ENCODE measurements at regions not wholly inside any gene's neighbourhood (a gene's known extent, or its start where the extent isn't known, plus 50 kb on each side); places are given as distances from the start of the nearest gene placed in this dataset.
"Not testable (repeated sequence)": the region's sequence is repeated elsewhere in the genome, so short reads cannot be mapped to it uniquely, and the experiment has no call there.

- Mint-ChIP-seq H3K4me1 (no peaks in the 10 kb centered on the region), H3K4me3 (no peak overlapping the region), H3K36me3 (no peaks in the 10 kb centered on the region), H3K27ac (no peak overlapping the region), H3K27me3 (peaks cover 16 to 23% (median 21%) of the 10 kb centered on the region in 3 donors), H3K9me3 (peaks cover 0 to 2% (median 0%) of the 10 kb centered on the region in 7 donors)
- no peak for ATAC-seq (ENCODE audit: low read depth in 2 of 2)
- no peak for DNase-seq
Measured at GRCh38 chr2:109669731-109670130, 55.6 kb downstream of the SOWAHC start.

- DNase-seq: no peak
- no peaks in the 10 kb centered on the region for H3K4me1 Mint-ChIP-seq
- no peaks in the 10 kb centered on the region for H3K36me3 Mint-ChIP-seq
- no peak for ATAC-seq (ENCODE audit: low read depth in 2 of 2)
- peak overlapping the region in 1 of 6 donors; percentile 8 for H3K27ac Mint-ChIP-seq
- peaks cover 16 to 23% (median 21%) of the 10 kb centered on the region in 3 donors for H3K27me3 Mint-ChIP-seq
- H3K4me3 Mint-ChIP-seq: peak overlapping the region in 1 of 8 donors; percentile 48
- H3K9me3 Mint-ChIP-seq: peaks cover 0 to 2% (median 0%) of the 10 kb centered on the region in 7 donors
Measured at GRCh38 chr2:109670556-109671411, 56.6 kb downstream of the SOWAHC start.

- Mint-ChIP-seq H3K9me3 (peaks cover 0 to 2% (median 0%) of the 10 kb centered on the region in 7 donors), H3K36me3 (no peaks in the 10 kb centered on the region), H3K4me3 (no peak overlapping the region), H3K4me1 (no peaks in the 10 kb centered on the region), H3K27me3 (peaks cover 15 to 24% (median 24%) of the 10 kb centered on the region in 3 donors), H3K27ac (no peak overlapping the region)
- ATAC-seq (ENCODE audit: low read depth in 2 of 2): no peak
- no peak for DNase-seq
Measured at GRCh38 chr2:109674894-109675534, 60.9 kb downstream of the SOWAHC start.

- Mint-ChIP-seq H3K4me1 (no peaks in the 10 kb centered on the region), H3K4me3 (no peak overlapping the region), H3K9me3 (peaks cover 0 to 2% (median 0%) of the 10 kb centered on the region in 7 donors), H3K27ac (no peak overlapping the region), H3K36me3 (no peaks in the 10 kb centered on the region), H3K27me3 (peaks cover 15 to 24% (median 24%) of the 10 kb centered on the region in 3 donors)
- DNase-seq (no peak), ATAC-seq (ENCODE audit: low read depth in 2 of 2) (no peak)
Measured at GRCh38 chr2:109675666-109676345, 61.6 kb downstream of the SOWAHC start.

- Mint-ChIP-seq H3K27me3 (peaks cover 15 to 25% (median 19%) of the 10 kb centered on the region in 3 donors), H3K36me3 (no peaks in the 10 kb centered on the region), H3K27ac (no peak overlapping the region), H3K4me1 (no peaks in the 10 kb centered on the region), H3K9me3 (peaks cover 0 to 2% (median 0%) of the 10 kb centered on the region in 7 donors), H3K4me3 (no peak overlapping the region)
- ATAC-seq (ENCODE audit: low read depth in 2 of 2) (no peak), DNase-seq (no peak)
Measured at GRCh38 chr2:109676346-109676902, 62.3 kb downstream of the SOWAHC start.

GRCh38 chr2:109677121-109677731, 63.1 kb downstream of the SOWAHC start:
- H3K9me3 Mint-ChIP-seq; ATAC-seq (ENCODE audit: low read depth in 2 of 2); H3K4me3 Mint-ChIP-seq; H3K36me3 Mint-ChIP-seq; DNase-seq; H3K4me1 Mint-ChIP-seq: not testable (repeated sequence)
- Mint-ChIP-seq H3K27me3 (peaks cover 15 to 29% (median 17%) of the 10 kb centered on the region in 3 donors), H3K27ac (peak overlapping the region in 1 of 6 donors; percentile 35)

GRCh38 chr2:109677835-109678580, 63.8 kb downstream of the SOWAHC start:
- no peak overlapping the region for H3K4me3 Mint-ChIP-seq
- H3K36me3 Mint-ChIP-seq: no peaks in the 10 kb centered on the region
- H3K27ac Mint-ChIP-seq: no peak overlapping the region
- ATAC-seq (ENCODE audit: low read depth in 2 of 2) (no peak), DNase-seq (no peak)
- peaks cover 12 to 29% (median 15%) of the 10 kb centered on the region in 3 donors for H3K27me3 Mint-ChIP-seq
- peaks cover 0 to 3% (median 0%) of the 10 kb centered on the region in 7 donors for H3K9me3 Mint-ChIP-seq
- H3K4me1 Mint-ChIP-seq: no peaks in the 10 kb centered on the region

- H3K36me3 Mint-ChIP-seq; H3K4me3 Mint-ChIP-seq; H3K9me3 Mint-ChIP-seq; H3K27ac Mint-ChIP-seq; DNase-seq; H3K4me1 Mint-ChIP-seq; ATAC-seq (ENCODE audit: low read depth in 2 of 2): not testable (repeated sequence)
- H3K27me3 Mint-ChIP-seq: peaks cover 8 to 29% (median 8%) of the 10 kb centered on the region in 3 donors
Measured at GRCh38 chr2:109678724-109679201, 64.6 kb downstream of the SOWAHC start.

- no peak for DNase-seq
- H3K27me3 Mint-ChIP-seq: peaks cover 8 to 29% (median 8%) of the 10 kb centered on the region in 3 donors
- H3K4me3 Mint-ChIP-seq: no peak overlapping the region
- H3K27ac Mint-ChIP-seq: no peak overlapping the region
- ATAC-seq (ENCODE audit: low read depth in 2 of 2): no peak
- H3K36me3 Mint-ChIP-seq: no peaks in the 10 kb centered on the region
- H3K4me1 Mint-ChIP-seq: no peaks in the 10 kb centered on the region
- H3K9me3 Mint-ChIP-seq: peaks cover 0 to 2% (median 0%) of the 10 kb centered on the region in 7 donors
Measured at GRCh38 chr2:109679225-109679624, 65.1 kb downstream of the SOWAHC start.

- DNase-seq (no peak), ATAC-seq (ENCODE audit: low read depth in 2 of 2) (no peak)
- Mint-ChIP-seq H3K27me3 (peaks cover 8 to 29% (median 8%) of the 10 kb centered on the region in 3 donors), H3K4me1 (no peaks in the 10 kb centered on the region), H3K36me3 (no peaks in the 10 kb centered on the region), H3K27ac (no peak overlapping the region), H3K4me3 (no peak overlapping the region), H3K9me3 (peaks cover 0 to 2% (median 0%) of the 10 kb centered on the region in 7 donors)
Measured at GRCh38 chr2:109679626-109680025, 65.5 kb downstream of the SOWAHC start.

GRCh38 chr2:109680523-109681297, 66.5 kb downstream of the SOWAHC start:
- Mint-ChIP-seq H3K4me1 (no peaks in the 10 kb centered on the region), H3K36me3 (no peaks in the 10 kb centered on the region), H3K27ac (no peak overlapping the region), H3K9me3 (peaks cover 0 to 2% (median 0%) of the 10 kb centered on the region in 7 donors), H3K27me3 (peaks cover 8 to 35% (median 12%) of the 10 kb centered on the region in 3 donors), H3K4me3 (no peak overlapping the region)
- DNase-seq: no peak
- ATAC-seq (ENCODE audit: low read depth in 2 of 2): no peak

Data from naive B cell (primary cell).